ENCODE measurements at regions not wholly inside any gene's neighbourhood (a gene's known extent, or its start where the extent isn't known, plus 50 kb on each side); places are given as distances from the start of the nearest gene placed in this dataset.
"Not testable (repeated sequence)": the region's sequence is repeated elsewhere in the genome, so short reads cannot be mapped to it uniquely, and the experiment has no call there.

DNA sequence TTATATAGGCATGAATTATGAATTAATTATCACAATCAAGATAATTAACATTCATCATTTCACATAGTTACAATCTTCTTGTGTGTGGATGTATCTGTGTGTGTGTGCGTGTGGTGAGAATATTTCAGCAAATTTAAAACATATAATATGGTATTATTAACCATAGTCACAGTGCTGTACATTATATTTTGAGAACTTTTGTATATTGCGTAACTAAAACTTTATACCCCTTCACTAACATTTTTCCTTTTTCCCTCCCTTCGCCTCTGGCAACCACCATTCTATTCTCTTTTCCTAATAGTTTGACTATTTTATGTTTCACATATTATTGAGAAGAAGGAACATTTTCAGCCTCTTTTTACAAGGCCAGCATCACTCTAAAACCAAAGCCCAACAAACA is 176.8 kb downstream of the HTR1B start:
- H3K4me3 ChIP-seq (ENCODE audit: low read depth, low read length): no peak overlapping the region
- TF ChIP-seq, protein P1, sequence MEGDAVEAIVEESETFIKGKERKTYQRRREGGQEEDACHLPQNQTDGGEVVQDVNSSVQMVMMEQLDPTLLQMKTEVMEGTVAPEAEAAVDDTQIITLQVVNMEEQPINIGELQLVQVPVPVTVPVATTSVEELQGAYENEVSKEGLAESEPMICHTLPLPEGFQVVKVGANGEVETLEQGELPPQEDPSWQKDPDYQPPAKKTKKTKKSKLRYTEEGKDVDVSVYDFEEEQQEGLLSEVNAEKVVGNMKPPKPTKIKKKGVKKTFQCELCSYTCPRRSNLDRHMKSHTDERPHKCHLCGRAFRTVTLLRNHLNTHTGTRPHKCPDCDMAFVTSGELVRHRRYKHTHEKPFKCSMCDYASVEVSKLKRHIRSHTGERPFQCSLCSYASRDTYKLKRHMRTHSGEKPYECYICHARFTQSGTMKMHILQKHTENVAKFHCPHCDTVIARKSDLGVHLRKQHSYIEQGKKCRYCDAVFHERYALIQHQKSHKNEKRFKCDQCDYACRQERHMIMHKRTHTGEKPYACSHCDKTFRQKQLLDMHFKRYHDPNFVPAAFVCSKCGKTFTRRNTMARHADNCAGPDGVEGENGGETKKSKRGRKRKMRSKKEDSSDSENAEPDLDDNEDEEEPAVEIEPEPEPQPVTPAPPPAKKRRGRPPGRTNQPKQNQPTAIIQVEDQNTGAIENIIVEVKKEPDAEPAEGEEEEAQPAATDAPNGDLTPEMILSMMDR (IDR thresholded peaks at IDR 0.05; ENCODE audit: low read depth, low read length, missing control alignments): no peak
- no peak for DNase-seq (ENCODE audit: low read depth)
- in situ Hi-C loops (cut with HindIII; ENCODE audit: low sequenced_read_pairs): no loop called here

DNA sequence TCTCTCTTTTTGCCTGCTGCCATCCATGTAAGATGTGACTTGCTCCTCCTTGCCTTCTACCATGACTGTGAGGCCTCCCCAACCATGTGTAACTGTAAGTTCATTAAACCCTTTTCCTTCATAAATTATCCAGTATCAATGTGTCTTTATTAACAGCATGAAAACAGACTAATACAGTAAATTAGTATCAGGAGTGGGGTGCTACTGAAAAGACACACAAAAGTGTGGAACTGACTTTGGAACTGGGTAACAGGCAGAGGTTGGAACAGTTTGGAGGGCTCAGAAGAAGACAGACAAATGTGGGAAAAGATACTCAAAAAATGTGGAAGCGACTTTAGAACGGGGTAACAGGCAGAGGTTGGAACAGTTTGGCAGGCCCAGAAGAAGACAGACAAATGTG is 189.4 kb downstream of the HTR1B start:
- H3K4me3 ChIP-seq (ENCODE audit: low read depth, low read length): no peak overlapping the region
- TF ChIP-seq, protein P1 (IDR thresholded peaks at IDR 0.05; ENCODE audit: low read depth, low read length, missing control alignments): no peak
- no peak for DNase-seq (ENCODE audit: low read depth)
- in situ Hi-C loops (cut with HindIII; ENCODE audit: low sequenced_read_pairs): no loop called here

DNA sequence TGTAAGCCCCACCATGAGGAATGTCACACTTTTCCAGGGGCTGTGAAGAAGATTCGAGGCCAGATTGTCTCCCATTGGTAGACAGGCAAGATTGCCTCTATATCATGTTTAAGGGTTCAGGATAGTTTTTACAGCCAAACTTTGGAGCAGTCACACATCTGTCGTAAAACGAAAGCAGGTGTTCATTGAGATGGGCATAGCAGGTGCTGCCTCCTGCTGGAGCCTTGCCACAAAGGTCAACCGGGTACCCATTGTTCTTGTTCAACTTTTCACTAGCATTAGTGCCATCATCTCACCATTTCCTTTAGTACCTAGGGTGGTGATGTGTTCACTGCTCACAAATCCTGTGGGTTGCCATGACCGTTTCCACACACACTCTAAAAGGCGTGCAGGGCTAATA is 198.3 kb downstream of the HTR1B start:
- in situ Hi-C loops (cut with HindIII; ENCODE audit: low sequenced_read_pairs): no loop called here
- TF ChIP-seq, protein P1 (IDR thresholded peaks at IDR 0.05; ENCODE audit: low read depth, low read length, missing control alignments): no peak
- no peak overlapping the region for H3K4me3 ChIP-seq (ENCODE audit: low read depth, low read length)
- DNase-seq (ENCODE audit: low read depth): no peak

DNA sequence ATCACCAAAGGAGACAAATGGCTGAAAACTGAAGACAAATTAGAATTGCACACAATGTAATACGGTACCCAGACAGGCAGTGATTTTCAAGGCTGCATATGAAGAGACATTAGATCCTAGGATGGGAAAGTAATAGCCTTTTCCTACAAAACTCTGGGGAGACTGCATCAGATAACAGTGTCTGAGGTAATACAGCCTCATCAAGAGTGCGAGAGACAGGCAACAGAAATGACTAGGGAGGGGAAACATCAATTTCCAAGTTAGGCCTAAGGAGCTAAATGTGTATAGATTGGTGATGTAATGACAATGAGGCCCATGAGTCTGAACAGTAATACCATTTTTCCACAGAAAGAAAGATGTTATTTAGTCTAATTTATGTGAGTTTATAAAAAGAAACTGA is 200.3 kb downstream of the HTR1B start:
- in situ Hi-C loops (cut with HindIII; ENCODE audit: low sequenced_read_pairs): no loop called here
- TF ChIP-seq, protein P1 (IDR thresholded peaks at IDR 0.05; ENCODE audit: low read depth, low read length, missing control alignments): no peak
- no peak overlapping the region for H3K4me3 ChIP-seq (ENCODE audit: low read depth, low read length)
- DNase-seq (ENCODE audit: low read depth): no peak

DNA sequence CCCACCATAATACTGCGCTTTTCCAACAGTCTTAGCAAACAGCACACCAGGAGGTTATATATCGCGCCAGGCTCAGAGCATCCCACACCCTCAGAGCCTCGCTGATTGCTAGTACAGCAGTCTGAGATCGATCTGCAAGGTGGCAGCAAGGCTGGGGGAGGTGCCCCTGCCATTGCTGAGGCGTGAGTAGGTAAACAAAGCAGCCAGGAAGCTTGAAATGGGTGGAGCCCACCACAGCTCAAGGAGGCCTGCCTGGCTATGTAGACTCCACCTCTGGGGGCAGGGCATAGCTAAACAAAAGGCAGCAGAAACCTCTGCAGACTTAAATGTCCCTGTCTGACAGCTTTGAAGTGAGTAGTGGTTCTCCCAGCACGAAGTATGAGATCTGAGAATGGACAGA is 211.5 kb downstream of the HTR1B start:
- in situ Hi-C loops (cut with HindIII; ENCODE audit: low sequenced_read_pairs); DNase-seq (ENCODE audit: low read depth); H3K4me3 ChIP-seq (ENCODE audit: low read depth, low read length): not testable (repeated sequence)

DNA sequence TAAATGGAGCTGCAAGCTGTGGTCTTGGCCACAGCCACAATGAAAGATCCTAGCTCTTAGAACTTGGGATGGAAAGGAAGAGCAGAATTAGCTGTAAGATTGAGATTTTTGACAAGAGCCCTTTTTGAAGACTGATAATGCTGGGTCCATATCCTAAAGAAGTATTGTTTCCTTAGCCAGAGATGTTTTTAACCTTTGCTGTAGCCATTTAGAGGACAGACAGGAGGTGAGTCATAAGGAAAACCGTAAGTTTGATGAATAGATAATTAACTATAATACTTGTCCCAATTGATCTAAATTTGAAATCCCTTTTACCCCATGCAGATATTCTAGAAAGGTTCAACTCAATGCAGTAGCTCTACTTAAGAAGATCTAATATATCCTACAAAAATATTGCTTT is 213.7 kb downstream of the HTR1B start:
- TF ChIP-seq, protein P1 (IDR thresholded peaks at IDR 0.05; ENCODE audit: low read depth, low read length, missing control alignments): no peak
- no peak for DNase-seq (ENCODE audit: low read depth)
- in situ Hi-C loops (cut with HindIII; ENCODE audit: low sequenced_read_pairs): no loop called here
- H3K4me3 ChIP-seq (ENCODE audit: low read depth, low read length): no peak overlapping the region

DNA sequence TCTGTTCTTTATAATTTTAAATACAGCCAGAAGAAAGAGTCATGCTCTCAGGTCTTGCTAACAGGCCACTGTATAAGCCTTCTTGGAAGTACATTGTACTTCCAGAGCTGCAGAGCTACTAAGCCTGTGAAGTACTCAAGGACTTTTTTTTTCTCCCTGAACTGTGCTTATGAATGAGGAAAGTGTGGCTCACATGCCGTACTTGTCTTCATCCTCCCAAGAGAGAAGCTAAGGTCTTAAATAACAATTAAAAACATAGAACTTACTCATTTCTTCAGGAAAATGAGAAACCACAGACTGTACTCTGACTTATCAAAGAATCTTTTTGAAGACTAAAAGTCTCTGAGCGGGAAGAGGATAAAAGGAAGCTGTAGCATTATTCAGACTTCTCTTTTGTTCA is 218.3 kb downstream of the HTR1B start:
- TF ChIP-seq, protein P1 (IDR thresholded peaks at IDR 0.05; ENCODE audit: low read depth, low read length, missing control alignments): no peak
- in situ Hi-C loops (cut with HindIII; ENCODE audit: low sequenced_read_pairs): no loop called here
- H3K4me3 ChIP-seq (ENCODE audit: low read depth, low read length): no peak overlapping the region
- DNase-seq (ENCODE audit: low read depth): no peak

Data from astrocyte of the cerebellum (primary cell).